ENCODE measurements at regions not wholly inside any gene's neighbourhood (a gene's known extent, or its start where the extent isn't known, plus 50 kb on each side); places are given as distances from the start of the nearest gene placed in this dataset.

GRCh38 chr12:108019862-108020261, 109.2 kb upstream of the WSCD2 start:
- Histone ChIP-seq H3K36me3 (no peaks in the 10 kb centered on the region), H3K9me3 (no peaks in the 10 kb centered on the region), H3K4me1 (no peaks in the 10 kb centered on the region), H3K27me3 (no peaks in the 10 kb centered on the region), H3K27ac (no peak overlapping the region), H3K4me3 (no peak overlapping the region)
- DNase-seq (no peak), ATAC-seq (ENCODE audit: low FRiP score in 2 of 2) (no peak)
- TF ChIP-seq POLR2AphosphoS5 (IDR thresholded peaks at IDR 0.05) (no peak), EP300 (IDR thresholded peaks at IDR 0.05) (no peak), POLR2A (IDR thresholded peaks at IDR 0.05) (no peak)
- TF ChIP-seq, protein P1, sequence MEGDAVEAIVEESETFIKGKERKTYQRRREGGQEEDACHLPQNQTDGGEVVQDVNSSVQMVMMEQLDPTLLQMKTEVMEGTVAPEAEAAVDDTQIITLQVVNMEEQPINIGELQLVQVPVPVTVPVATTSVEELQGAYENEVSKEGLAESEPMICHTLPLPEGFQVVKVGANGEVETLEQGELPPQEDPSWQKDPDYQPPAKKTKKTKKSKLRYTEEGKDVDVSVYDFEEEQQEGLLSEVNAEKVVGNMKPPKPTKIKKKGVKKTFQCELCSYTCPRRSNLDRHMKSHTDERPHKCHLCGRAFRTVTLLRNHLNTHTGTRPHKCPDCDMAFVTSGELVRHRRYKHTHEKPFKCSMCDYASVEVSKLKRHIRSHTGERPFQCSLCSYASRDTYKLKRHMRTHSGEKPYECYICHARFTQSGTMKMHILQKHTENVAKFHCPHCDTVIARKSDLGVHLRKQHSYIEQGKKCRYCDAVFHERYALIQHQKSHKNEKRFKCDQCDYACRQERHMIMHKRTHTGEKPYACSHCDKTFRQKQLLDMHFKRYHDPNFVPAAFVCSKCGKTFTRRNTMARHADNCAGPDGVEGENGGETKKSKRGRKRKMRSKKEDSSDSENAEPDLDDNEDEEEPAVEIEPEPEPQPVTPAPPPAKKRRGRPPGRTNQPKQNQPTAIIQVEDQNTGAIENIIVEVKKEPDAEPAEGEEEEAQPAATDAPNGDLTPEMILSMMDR (IDR thresholded peaks at IDR 0.05), result no peak
- WGBS, 2 donors, result 65 to 80% methylated on average over 1 to 2 of the region's 2 CpGs

- no peaks in the 10 kb centered on the region for H3K4me1 ChIP-seq
- ATAC-seq (ENCODE audit: low FRiP score in 2 of 2), result no peak
- TF ChIP-seq POLR2AphosphoS5 (IDR thresholded peaks at IDR 0.05) (no peak), POLR2A (IDR thresholded peaks at IDR 0.05) (no peak), EP300 (IDR thresholded peaks at IDR 0.05) (no peak)
- TF ChIP-seq, protein P1 (IDR thresholded peaks at IDR 0.05), result no peak
- H3K27ac ChIP-seq, result no peak overlapping the region
- H3K36me3 ChIP-seq, result no peaks in the 10 kb centered on the region
- no peaks in the 10 kb centered on the region for H3K27me3 ChIP-seq
- DNase-seq, result no peak
- H3K9me3 ChIP-seq, result no peaks in the 10 kb centered on the region
- H3K4me3 ChIP-seq, result no peak overlapping the region
- WGBS, 2 donors, result 50 to 66% methylated on average over 1 of the region's 1 CpG
These were observed 107.9 kb upstream of the WSCD2 start for GRCh38 chr12:108021141-108021540.

DNA sequence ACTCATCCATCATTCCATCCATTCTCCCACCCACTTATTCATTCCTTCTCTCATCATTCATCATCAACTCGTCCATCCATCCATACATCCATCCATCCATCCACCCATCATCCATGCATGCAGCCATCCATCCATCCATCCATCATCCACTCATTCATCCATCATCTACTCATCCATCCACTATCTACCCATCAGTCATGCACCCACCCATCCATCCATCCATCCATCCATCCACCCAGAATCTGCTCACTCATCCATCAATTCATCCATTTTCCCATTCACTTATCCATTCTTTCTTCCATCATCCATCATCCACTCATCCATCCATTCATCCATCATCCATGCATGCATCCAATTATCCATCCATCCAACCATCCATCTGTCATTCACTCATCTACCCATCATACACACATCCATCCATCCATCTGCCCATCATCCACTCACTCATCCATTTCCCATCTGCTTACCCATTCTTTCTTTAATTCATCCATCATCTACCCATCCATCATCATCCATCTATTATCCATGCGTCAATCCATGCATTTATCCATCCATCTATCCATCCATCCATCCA, 107.1 kb upstream of the WSCD2 start:
- no peak overlapping the region for H3K4me3 ChIP-seq
- no peak overlapping the region for H3K27ac ChIP-seq
- H3K4me1 ChIP-seq, result no peaks in the 10 kb centered on the region
- TF ChIP-seq POLR2AphosphoS5 (IDR thresholded peaks at IDR 0.05) (no peak), POLR2A (IDR thresholded peaks at IDR 0.05) (no peak), EP300 (IDR thresholded peaks at IDR 0.05) (no peak)
- TF ChIP-seq, protein P1 (IDR thresholded peaks at IDR 0.05), result no peak
- no peaks in the 10 kb centered on the region for H3K9me3 ChIP-seq
- no peaks in the 10 kb centered on the region for H3K27me3 ChIP-seq
- DNase-seq, result no peak
- ATAC-seq (ENCODE audit: low FRiP score in 2 of 2), result no peak
- 78 to 82% methylated on average over 2 of the region's 2 CpGs for WGBS, 2 donors
- no peaks in the 10 kb centered on the region for H3K36me3 ChIP-seq

- 52 to 60% methylated on average over 12 of the region's 12 CpGs for WGBS, 2 donors
- Histone ChIP-seq H3K27ac (no peak overlapping the region), H3K36me3 (no peaks in the 10 kb centered on the region), H3K4me1 (no peaks in the 10 kb centered on the region), H3K4me3 (no peak overlapping the region), H3K27me3 (no peaks in the 10 kb centered on the region), H3K9me3 (no peaks in the 10 kb centered on the region)
- no peak for ATAC-seq (ENCODE audit: low FRiP score in 2 of 2)
- DNase-seq, result no peak
- TF ChIP-seq POLR2A (IDR thresholded peaks at IDR 0.05) (no peak), POLR2AphosphoS5 (IDR thresholded peaks at IDR 0.05) (no peak), EP300 (IDR thresholded peaks at IDR 0.05) (no peak)
- TF ChIP-seq, protein P1 (IDR thresholded peaks at IDR 0.05), result no peak
These were observed 99.8 kb upstream of the WSCD2 start for GRCh38 chr12:108029051-108029835.

Data from upper lobe of left lung (tissue), 6 donors.